ENCODE measurements at regions not wholly inside any gene's neighbourhood (a gene's known extent, or its start where the extent isn't known, plus 50 kb on each side); places are given as distances from the start of the nearest gene placed in this dataset.

DNA sequence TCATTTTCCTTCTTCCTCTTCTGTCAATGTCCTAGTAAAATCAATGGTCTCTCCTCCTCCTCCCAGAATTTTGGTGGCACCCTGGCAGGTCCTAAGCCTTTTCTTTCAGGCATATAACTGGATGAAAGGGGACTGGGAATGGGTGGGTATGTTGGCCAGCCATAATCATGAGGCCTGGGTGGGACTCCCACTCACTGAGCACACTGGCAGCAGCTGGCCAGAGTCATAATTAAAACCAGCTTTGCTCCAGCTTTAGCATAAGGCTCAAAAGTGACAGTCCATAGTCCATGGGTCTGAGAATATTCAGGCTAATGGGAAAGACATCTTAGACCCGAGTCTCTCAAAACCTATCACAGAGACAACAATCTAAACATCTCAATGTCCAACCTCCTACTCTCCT, 190.0 kb upstream of the BTBD3 start:
- no peak for TF ChIP-seq CTCF (IDR thresholded peaks at IDR 0.05)
- TF ChIP-seq EP300 (IDR thresholded peaks at IDR 0.05) = no peak
- TF ChIP-seq POLR2A (IDR thresholded peaks at IDR 0.05) = no peak
- TF ChIP-seq POLR2AphosphoS5 (IDR thresholded peaks at IDR 0.05) = no peak

All from sigmoid colon (tissue), 4 donors.